C1 segment of cervical spinal cord (tissue), 14 donors: ENCODE measurements at regions not wholly inside any gene's neighbourhood (a gene's known extent, or its start where the extent isn't known, plus 50 kb on each side); places are given as distances from the start of the nearest gene placed in this dataset.
"Not testable (repeated sequence)": the region's sequence is repeated elsewhere in the genome, so short reads cannot be mapped to it uniquely, and the experiment has no call there.

ENCODE experiments used
- DNase-seq, 14 donors: peaks; one replicate each; lab custom pipeline; 2025; lab: John Stamatoyannopoulos, UW

- DNase-seq = no peak
These were observed 317.7 kb upstream of the LRFN5 start for GRCh38 chr14:41289025-41289424.

DNA sequence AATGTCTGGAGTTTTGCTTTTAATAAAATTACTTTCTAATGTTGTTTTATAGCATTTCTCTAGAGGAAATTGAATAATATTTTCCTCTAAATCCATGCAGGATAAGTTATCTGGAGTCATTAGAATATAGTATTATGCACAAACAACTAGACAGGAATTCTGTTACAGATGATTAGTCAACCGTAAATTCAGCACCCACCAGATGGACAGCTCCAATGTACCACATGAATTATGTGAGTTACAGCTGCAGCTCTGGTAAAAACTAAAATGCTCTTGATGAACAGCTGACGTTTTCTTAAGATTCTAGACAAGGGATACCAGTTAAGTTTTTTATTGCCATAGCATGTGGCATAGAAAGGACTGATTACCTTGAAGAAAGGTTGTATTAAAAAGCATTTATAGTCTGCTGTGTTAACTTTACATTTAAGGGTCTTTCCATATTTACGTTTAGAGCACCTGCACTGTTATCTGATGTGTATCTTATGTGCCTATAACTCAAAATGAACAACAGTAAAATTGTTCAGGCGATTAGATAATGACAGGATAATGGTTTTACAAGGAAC lies 321.4 kb upstream of the LRFN5 start:
- no peak for DNase-seq

DNA sequence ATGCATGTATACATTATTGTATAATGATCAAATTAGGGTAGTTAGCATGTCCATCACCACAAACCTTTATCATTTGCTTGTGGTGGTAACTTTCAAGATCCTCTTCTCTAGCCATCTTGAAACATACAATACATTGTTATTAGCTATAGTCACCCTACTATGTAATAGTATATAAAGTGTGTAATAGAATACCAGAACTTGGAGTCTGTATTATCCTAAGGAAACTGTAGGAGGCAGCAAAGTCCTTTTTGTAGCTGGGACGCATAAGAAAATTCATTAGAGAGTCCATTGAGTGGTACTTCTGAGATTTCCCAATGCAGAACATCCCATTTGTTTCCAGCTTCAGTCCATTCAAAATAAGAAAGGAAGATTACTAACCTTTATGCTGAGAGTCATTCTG lies 325.9 kb upstream of the LRFN5 start:
- DNase-seq = no peak

- DNase-seq = no peak
These were observed 329.2 kb upstream of the LRFN5 start for GRCh38 chr14:41277450-41277849.

DNA sequence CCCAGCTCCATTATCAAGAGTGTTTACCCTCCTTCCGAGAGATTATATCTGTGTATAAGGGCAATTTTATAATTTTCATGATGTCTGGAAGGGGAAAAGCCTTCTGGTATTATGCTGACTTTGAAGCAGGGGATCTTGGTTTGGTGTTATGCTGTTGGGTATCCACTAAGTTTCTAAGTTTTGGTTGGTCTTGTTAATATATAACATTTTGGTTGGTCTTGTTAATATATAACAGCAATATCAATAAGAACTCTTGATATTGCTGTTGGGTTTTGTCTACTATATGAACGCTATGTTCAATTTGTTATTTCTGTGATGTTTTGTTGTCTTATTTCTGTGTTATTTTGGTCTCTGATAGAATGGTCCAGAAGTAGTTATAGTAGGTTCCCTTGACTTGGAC lies 349.2 kb upstream of the LRFN5 start:
- no peak for DNase-seq

GRCh38 chr14:41235466-41235865 lies 371.2 kb upstream of the LRFN5 start:
- no peak for DNase-seq

DNA sequence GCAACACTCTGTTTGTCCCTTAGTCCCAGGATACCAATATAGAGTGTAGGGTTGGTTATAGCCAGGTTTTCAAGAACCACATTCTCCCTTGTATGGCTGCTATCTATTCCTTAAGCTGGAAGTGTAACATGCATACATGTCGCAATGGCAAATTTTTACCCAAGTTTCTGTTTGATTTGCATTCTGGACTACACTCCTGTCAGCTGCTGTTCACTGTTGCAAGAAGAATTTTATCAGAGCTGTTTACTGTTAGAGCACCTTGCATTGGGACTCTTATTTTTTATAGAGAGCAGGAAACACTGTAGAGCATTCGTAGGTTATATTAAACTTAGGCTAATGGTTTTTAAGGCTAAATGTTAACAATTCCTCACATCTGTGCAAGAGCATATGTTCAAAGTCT lies 376.0 kb upstream of the LRFN5 start:
- DNase-seq = no peak

DNA sequence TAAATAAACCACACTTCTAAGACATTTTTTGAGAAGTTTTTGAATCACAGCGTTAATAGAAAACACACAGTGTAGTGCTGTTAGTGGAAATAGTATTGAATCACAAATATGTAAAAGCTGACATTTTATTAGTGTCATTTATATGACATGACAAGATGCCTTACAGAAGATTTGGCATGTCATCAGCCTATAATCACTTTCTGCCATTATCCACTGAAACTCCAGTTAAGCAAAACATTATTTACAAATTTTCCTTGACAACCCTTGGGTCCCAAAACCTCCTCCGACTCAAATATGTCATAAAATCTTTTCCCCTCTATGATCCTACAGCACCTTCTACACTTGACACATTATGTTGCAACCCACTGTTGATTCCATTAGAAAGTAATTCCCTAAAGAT lies 376.9 kb upstream of the LRFN5 start:
- DNase-seq = no peak

DNA sequence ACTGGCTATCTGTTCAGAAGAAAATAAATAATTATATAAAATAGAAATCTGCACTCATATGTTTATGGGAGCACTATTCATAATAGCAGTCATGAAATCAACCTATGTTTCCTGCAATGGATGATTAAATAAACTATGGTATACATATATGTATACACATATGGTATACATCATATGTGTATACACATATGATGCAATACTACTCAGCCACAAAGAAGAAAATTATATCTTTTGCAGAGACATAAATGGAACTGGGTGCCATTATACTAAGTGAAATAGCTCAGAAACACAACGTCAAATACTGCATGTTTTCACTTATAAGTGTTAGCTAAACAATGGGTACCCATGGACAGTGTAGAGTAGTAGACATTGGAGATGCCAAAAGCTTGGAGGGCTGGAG lies 381.2 kb upstream of the LRFN5 start:
- DNase-seq = no peak

- no peak for DNase-seq
These were observed 384.1 kb upstream of the LRFN5 start for GRCh38 chr14:41222581-41222980.

DNA sequence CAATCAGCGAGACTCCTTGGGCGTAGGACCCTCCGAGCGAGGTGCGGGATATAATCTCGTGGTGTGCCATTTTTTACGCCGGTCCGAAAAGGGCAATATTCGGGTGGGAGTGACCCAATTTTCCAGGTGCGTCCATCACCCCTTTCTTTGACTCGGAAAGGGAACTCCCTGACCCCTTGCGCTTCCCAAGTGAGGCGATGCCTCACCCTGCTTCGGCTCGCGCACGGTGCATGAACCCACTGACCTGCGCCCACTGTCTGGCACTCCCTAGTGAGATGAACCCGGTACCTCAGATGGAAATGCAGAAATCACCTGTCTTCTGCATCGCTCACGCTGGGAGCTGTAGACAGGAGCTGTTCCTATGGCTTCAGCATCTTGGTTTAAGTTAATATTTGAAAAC lies 391.7 kb upstream of the LRFN5 start:
- not testable (repeated sequence) for DNase-seq

DNA sequence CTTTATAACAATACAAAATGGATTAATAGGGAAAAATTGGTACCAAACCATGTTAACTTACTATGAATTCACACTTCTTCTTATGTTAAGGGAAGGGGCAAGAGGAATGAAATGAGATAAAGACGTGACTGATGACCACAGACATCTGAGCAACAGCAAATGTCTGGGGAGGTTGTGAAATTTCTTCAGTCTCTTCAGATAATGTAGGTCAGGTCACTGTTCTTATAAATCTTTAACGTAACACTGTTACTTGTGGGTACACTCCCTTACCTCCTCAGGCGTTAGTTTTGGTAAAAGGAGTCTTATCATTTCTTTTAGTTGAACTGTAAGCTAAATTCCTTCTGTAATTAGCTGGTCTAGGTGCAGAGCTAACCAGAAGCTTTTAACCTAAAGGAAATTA lies 405.0 kb upstream of the LRFN5 start:
- DNase-seq = no peak

DNA sequence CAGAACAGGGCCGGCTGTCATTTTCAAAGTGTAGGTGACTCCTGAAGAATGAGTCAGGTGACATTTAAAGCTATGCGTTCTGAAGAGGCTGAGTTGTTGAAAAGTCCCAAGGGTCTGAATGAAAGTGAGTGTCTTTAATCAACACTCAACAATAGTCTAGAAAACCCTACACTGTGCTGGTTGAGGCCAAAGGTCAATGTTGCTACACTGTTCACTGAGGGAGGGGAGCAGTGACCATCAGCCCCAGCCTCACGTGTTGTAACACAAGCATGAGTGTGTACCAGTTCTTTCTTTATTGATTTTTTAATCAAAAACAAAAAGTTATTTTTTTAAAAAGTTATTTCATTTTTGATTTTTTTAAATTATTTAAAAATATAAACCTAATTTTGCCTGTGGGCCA lies 418.8 kb upstream of the LRFN5 start:
- no peak for DNase-seq

- DNase-seq = no peak
These were observed 435.6 kb upstream of the LRFN5 start for GRCh38 chr14:41171045-41171444.

DNA sequence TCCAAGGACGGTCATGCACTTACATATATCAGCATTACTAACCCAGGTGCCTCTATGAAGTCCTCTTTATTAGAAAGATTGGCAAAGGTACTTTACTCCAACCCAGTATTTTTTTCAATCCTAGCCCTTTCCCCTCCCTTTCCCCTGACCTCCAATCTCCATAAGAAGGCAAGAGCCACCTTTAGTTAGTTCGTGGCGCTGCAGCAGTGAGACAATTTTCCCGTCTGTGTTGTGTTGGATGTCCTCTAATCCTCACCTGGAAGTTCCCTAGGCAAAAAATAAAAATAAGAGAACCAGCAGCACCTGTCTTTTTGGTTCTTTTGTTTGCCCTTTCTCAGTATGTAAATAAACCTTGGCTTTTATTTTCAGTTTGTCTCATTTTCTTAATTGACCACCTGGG lies 439.6 kb upstream of the LRFN5 start:
- DNase-seq = no peak

DNA sequence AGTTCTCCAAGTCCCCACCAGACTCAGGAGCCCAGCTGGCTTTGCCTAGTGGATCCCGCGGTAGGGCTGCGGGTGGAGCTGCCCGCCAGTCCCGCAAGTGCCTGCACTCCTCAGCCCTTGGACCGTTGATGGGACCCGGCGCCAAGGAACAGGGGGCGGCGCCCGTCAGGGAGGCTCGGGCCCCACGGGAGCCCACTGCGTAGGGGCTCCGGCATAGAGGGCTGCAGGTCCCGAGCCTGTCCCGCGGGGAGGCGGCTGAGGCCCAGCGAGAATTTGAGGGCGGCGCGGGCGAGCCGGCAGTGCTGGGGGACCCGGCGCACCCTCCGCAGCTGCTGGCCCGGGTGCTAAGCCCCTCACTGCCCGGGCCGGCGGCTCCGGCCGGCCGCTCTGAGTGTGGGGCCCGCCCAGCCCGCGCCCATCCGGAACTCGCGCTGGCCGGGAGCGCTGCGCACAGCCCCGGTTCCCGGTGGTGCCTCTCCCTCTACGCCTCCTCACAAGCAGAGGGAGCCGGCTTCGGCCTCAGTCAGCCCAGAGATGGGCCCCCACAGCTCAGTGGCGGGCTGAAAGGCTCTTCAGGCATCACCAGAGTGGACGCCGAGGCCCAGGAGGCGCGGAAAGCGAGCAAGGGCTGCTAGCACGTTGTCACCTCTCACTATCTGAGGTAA lies 452.4 kb upstream of the LRFN5 start:
- no peak for DNase-seq

GRCh38 chr14:41146391-41146790 lies 460.3 kb upstream of the LRFN5 start:
- DNase-seq = no peak

DNA sequence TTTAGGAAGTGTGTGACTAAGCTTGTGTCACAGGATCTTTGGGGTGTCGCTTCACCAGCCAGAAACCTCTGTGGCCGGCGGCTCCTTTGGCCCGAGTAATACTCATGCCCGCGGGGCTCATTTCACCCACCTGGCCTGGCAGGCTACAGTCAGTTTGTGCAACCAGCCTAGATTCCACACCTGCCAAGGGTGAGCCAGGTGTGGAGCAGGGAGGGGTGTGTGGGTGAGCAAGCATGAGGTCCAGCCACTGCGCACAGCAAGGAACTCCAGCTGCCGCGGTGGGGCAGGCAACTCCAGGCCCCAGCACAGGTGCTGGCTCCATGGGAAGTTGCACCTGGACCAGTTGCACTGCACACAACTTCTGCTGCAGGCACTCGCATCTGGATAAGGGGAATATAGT lies 462.3 kb upstream of the LRFN5 start:
- DNase-seq = no peak

DNA sequence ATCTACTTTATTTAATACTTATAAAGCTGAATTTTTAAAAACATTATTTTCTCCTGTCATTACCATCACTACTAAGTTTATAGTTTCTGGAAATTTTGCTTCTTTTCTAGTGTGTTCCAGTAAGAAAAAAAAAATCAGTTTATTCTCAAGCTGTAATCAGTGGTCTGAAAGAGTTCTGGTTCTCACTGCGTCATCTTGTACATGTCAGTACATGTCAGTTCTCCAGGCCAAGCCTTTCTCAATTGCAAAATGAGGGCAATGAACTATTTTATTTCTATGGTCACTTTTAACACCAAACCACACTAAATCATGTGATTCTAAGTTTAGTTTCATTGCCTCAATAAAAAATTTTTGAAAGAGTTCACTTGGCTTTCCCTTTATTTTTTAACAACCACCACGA lies 468.9 kb upstream of the LRFN5 start:
- no peak for DNase-seq

DNA sequence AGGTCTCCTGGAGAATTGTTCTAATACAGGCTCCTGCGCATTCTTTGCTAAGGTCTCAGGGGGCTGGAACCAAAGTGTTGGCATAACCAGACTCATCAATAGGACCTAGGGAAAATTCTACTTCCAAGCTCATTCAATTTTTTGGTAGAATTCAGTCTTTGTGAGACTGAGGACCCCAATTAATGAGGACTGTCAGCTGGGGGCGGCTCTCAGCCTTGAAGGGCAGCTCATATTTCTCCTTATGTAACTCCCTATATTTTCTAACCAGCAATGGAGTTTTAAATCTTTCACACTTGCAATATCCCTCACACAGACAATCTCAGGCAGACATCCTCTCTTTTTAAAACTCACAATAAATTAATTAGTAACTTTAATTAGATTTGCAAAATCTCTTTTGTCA lies 476.4 kb upstream of the LRFN5 start:
- DNase-seq = no peak

DNA sequence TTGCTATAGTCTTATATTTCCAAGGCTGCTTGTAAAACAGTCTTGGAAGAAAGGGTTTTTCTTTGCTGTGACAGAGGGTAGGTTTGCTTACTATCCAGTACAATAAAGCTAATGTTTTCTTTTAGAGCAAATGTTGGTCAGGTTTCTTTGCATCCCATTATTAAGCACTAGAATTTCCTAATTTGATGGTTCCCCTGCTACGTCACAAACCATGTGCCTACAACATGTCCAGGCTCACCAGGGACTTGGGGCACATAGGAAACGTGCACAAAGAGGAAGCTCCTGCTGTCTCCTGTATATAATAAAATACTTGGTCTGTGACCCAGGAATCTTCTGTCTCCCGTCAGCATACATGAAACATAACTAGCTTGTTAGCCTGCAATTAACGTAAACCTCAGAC lies 486.3 kb upstream of the LRFN5 start:
- no peak for DNase-seq

GRCh38 chr14:41096131-41096530 lies 510.5 kb upstream of the LRFN5 start:
- DNase-seq = no peak

- DNase-seq = no peak
These were observed 519.6 kb upstream of the LRFN5 start for GRCh38 chr14:41087056-41087455.

DNA sequence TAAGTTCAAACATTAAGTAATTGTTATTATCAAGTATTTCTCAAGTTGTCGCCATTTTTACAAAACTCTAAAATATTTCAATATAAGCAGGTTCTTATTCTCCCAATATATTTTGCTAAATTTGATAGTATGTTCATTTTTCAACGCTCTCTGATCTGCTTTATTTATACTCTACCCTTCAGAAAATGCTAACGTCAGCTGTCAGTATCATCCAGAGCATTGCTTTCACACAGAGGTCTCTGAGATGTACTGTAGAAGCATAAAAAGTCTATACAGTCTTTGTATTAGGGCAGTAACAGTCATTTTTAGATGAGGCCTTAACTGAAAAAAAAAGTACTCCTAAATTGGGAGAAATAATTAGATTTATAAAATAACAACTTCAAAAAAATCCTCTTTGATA lies 533.1 kb upstream of the LRFN5 start:
- DNase-seq = no peak
